Activated CD4-positive, alpha-beta T cell treated with anti-CD3 and anti-CD28 coated beads, Interleukin-2, amount 10 ng/mL, durations not matched to agents 24 days and 14 days (primary cell): ENCODE measurements at regions not wholly inside any gene's neighbourhood (a gene's known extent, or its start where the extent isn't known, plus 50 kb on each side); places are given as distances from the start of the nearest gene placed in this dataset.
"Not testable (repeated sequence)": the region's sequence is repeated elsewhere in the genome, so short reads cannot be mapped to it uniquely, and the experiment has no call there.

ENCODE experiments used
- DNase-seq: peaks from one replicate; pipeline ENCODE4 v3.0.0; 2022
- H3K27ac Mint-ChIP-seq: one replicate; pipeline ENCODE4 v1.8.0; 2022; ENCODE audit warnings: mild to moderate bottlenecking, mixed read lengths
- H3K27me3 Mint-ChIP-seq: one replicate; pipeline ENCODE4 v1.8.0; 2022; ENCODE audit warnings: mixed read lengths
- H3K36me3 Mint-ChIP-seq: one replicate; pipeline ENCODE4 v1.8.0; 2022; ENCODE audit warnings: low read depth, mild to moderate bottlenecking, mixed read lengths
- H3K4me1 Mint-ChIP-seq: one replicate; pipeline ENCODE4 v1.8.0; 2021; ENCODE audit warnings: mixed read lengths
- H3K4me3 Mint-ChIP-seq: one replicate; pipeline ENCODE4 v1.8.0; 2022; ENCODE audit warnings: mild to moderate bottlenecking, moderate library complexity, mixed read lengths
- H3K9me3 Mint-ChIP-seq: one replicate; pipeline ENCODE4 v1.8.0; 2021; ENCODE audit warnings: mixed read lengths
- intact Hi-C: fragments of 100-400 bp; cut with micrococcal nuclease; formaldehyde crosslinking; loops from one replicate; pipeline ENCODE4 v1.15.1; 2023

GRCh38 chr7:45292481-45292880 lies 134.9 kb downstream of the RAMP3 start:
- H3K36me3 Mint-ChIP-seq: no peaks in the 10 kb centered on the region
- no peaks in the 10 kb centered on the region for H3K4me1 Mint-ChIP-seq
- peaks cover 4% of the 10 kb centered on the region for H3K27me3 Mint-ChIP-seq
- intact Hi-C loops: no loop called here
- DNase-seq: no peak
- no peak overlapping the region for H3K4me3 Mint-ChIP-seq
- no peak overlapping the region for H3K27ac Mint-ChIP-seq
- H3K9me3 Mint-ChIP-seq: peaks cover 6% of the 10 kb centered on the region

- no peak overlapping the region for H3K4me3 Mint-ChIP-seq
- H3K4me1 Mint-ChIP-seq: no peaks in the 10 kb centered on the region
- no peak overlapping the region for H3K27ac Mint-ChIP-seq
These were observed 135.8 kb downstream of the RAMP3 start for GRCh38 chr7:45293295-45293942.

GRCh38 chr7:45294559-45294958 lies 137.0 kb downstream of the RAMP3 start:
- H3K27ac Mint-ChIP-seq: no peak overlapping the region
- no peaks in the 10 kb centered on the region for H3K9me3 Mint-ChIP-seq
- no peaks in the 10 kb centered on the region for H3K36me3 Mint-ChIP-seq
- DNase-seq: no peak
- H3K27me3 Mint-ChIP-seq: peaks cover 12% of the 10 kb centered on the region
- H3K4me3 Mint-ChIP-seq: no peak overlapping the region
- intact Hi-C loops: no loop called here
- H3K4me1 Mint-ChIP-seq: no peaks in the 10 kb centered on the region

More at GRCh38 chr7:45293295-45293942, 135.8 kb downstream of the RAMP3 start:
- peaks cover 1% of the 10 kb centered on the region for H3K9me3 Mint-ChIP-seq
- H3K36me3 Mint-ChIP-seq: no peaks in the 10 kb centered on the region
- intact Hi-C loops: no loop called here
- H3K27me3 Mint-ChIP-seq: peaks cover 4% of the 10 kb centered on the region
- DNase-seq: no peak

GRCh38 chr7:45295222-45295621 lies 137.6 kb downstream of the RAMP3 start:
- H3K27me3 Mint-ChIP-seq: peaks cover 17% of the 10 kb centered on the region
- H3K4me1 Mint-ChIP-seq: no peaks in the 10 kb centered on the region
- no peak for DNase-seq
- no peaks in the 10 kb centered on the region for H3K36me3 Mint-ChIP-seq
- H3K4me3 Mint-ChIP-seq: no peak overlapping the region
- intact Hi-C loops: no loop called here
- H3K27ac Mint-ChIP-seq: no peak overlapping the region
- no peaks in the 10 kb centered on the region for H3K9me3 Mint-ChIP-seq

GRCh38 chr7:45296748-45297147 lies 139.2 kb downstream of the RAMP3 start:
- intact Hi-C loops: no loop called here
- no peak for DNase-seq
- peaks cover 23% of the 10 kb centered on the region for H3K27me3 Mint-ChIP-seq
- H3K9me3 Mint-ChIP-seq: no peaks in the 10 kb centered on the region
- no peak overlapping the region for H3K4me3 Mint-ChIP-seq
- H3K4me1 Mint-ChIP-seq: no peaks in the 10 kb centered on the region
- H3K27ac Mint-ChIP-seq: no peak overlapping the region
- H3K36me3 Mint-ChIP-seq: no peaks in the 10 kb centered on the region

GRCh38 chr7:45306752-45307305 lies 149.2 kb downstream of the RAMP3 start:
- Mint-ChIP-seq H3K27ac (no peak overlapping the region), H3K4me3 (no peak overlapping the region), H3K9me3 (peaks cover 16% of the 10 kb centered on the region), H3K36me3 (no peaks in the 10 kb centered on the region), H3K4me1 (no peaks in the 10 kb centered on the region), H3K27me3 (peaks cover 7% of the 10 kb centered on the region)
- intact Hi-C loops: no loop called here
- DNase-seq: no peak

- H3K27me3 Mint-ChIP-seq: no peaks in the 10 kb centered on the region
- H3K27ac Mint-ChIP-seq: no peak overlapping the region
- H3K9me3 Mint-ChIP-seq: peaks cover 19% of the 10 kb centered on the region
- H3K36me3 Mint-ChIP-seq: no peaks in the 10 kb centered on the region
- no peak overlapping the region for H3K4me3 Mint-ChIP-seq
- DNase-seq: no peak
- no peaks in the 10 kb centered on the region for H3K4me1 Mint-ChIP-seq
- intact Hi-C loops: no loop called here
These were observed 154.0 kb downstream of the RAMP3 start for GRCh38 chr7:45311597-45311996.

- peaks cover 24% of the 10 kb centered on the region for H3K9me3 Mint-ChIP-seq
- H3K27ac Mint-ChIP-seq, H3K36me3 Mint-ChIP-seq, intact Hi-C loops, H3K4me1 Mint-ChIP-seq, H3K27me3 Mint-ChIP-seq, DNase-seq, H3K4me3 Mint-ChIP-seq: not testable (repeated sequence)
These were observed 157.9 kb downstream of the RAMP3 start for GRCh38 chr7:45315512-45315911.

GRCh38 chr7:45324683-45325237 lies 167.2 kb downstream of the RAMP3 start:
- H3K4me1 Mint-ChIP-seq: no peaks in the 10 kb centered on the region
- intact Hi-C loops: no loop called here
- H3K36me3 Mint-ChIP-seq: no peaks in the 10 kb centered on the region
- DNase-seq: no peak
- peaks cover 2% of the 10 kb centered on the region for H3K27me3 Mint-ChIP-seq
- H3K27ac Mint-ChIP-seq: no peak overlapping the region
- H3K9me3 Mint-ChIP-seq: no peaks in the 10 kb centered on the region
- no peak overlapping the region for H3K4me3 Mint-ChIP-seq

GRCh38 chr7:45325378-45325777 lies 167.8 kb downstream of the RAMP3 start:
- intact Hi-C loops: no loop called here
- Mint-ChIP-seq H3K27ac (no peak overlapping the region), H3K27me3 (peaks cover 2% of the 10 kb centered on the region), H3K9me3 (peaks cover 3% of the 10 kb centered on the region), H3K4me1 (no peaks in the 10 kb centered on the region), H3K4me3 (no peak overlapping the region), H3K36me3 (no peaks in the 10 kb centered on the region)
- DNase-seq: no peak

- Mint-ChIP-seq H3K27ac (no peak overlapping the region), H3K4me1 (no peaks in the 10 kb centered on the region), H3K4me3 (no peak overlapping the region), H3K9me3 (peaks cover 9% of the 10 kb centered on the region), H3K27me3 (peaks cover 2% of the 10 kb centered on the region), H3K36me3 (no peaks in the 10 kb centered on the region)
- no peak for DNase-seq
- intact Hi-C loops: no loop called here
These were observed 170.9 kb downstream of the RAMP3 start for GRCh38 chr7:45328403-45328981.

GRCh38 chr7:45331563-45331962 lies 174.0 kb downstream of the RAMP3 start:
- H3K9me3 Mint-ChIP-seq: peaks cover 9% of the 10 kb centered on the region
- intact Hi-C loops: no loop called here
- peaks cover 14% of the 10 kb centered on the region for H3K27me3 Mint-ChIP-seq
- no peak overlapping the region for H3K4me3 Mint-ChIP-seq
- no peak for DNase-seq
- H3K27ac Mint-ChIP-seq: no peak overlapping the region
- H3K36me3 Mint-ChIP-seq: no peaks in the 10 kb centered on the region
- no peaks in the 10 kb centered on the region for H3K4me1 Mint-ChIP-seq

- DNase-seq, H3K27ac Mint-ChIP-seq, intact Hi-C loops, H3K9me3 Mint-ChIP-seq, H3K36me3 Mint-ChIP-seq, H3K4me1 Mint-ChIP-seq, H3K4me3 Mint-ChIP-seq: not testable (repeated sequence)
- peaks cover 17% of the 10 kb centered on the region for H3K27me3 Mint-ChIP-seq
These were observed 177.4 kb downstream of the RAMP3 start for GRCh38 chr7:45335024-45335423.

- Mint-ChIP-seq H3K36me3 (no peaks in the 10 kb centered on the region), H3K27me3 (peaks cover 14% of the 10 kb centered on the region), H3K9me3 (no peaks in the 10 kb centered on the region), H3K4me3 (no peak overlapping the region), H3K4me1 (no peaks in the 10 kb centered on the region), H3K27ac (no peak overlapping the region)
- DNase-seq: no peak
- intact Hi-C loops: no loop called here
These were observed 184.6 kb downstream of the RAMP3 start for GRCh38 chr7:45342236-45342635.
